ENCODE measurements at regions not wholly inside any gene's neighbourhood (a gene's known extent, or its start where the extent isn't known, plus 50 kb on each side); places are given as distances from the start of the nearest gene placed in this dataset.

DNA sequence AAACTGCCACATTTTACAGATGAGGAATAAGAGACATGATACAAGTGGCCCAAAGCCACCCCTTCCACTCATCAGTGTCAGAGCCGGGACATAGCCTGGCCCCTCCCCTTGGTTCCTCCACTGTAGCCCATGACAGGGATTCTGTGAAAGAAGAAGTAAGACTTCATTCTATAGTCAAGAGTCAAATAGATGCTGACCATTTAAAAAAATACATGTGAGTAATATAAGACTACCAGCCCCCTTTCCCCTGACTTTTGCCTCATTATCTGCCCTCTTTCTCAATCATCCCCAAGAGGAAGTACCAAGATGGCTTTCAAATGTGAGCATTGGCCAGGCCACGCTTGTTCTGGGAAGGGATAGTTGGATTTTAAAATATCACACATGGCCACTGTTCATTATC, 57.8 kb upstream of the TAB2 start:
- no peak for DNase-seq
- H3K4me1 ChIP-seq: no peaks in the 10 kb centered on the region
- peak overlapping the region in 1 of 4 donors; percentile 36 for H3K27ac ChIP-seq
- H3K9me3 ChIP-seq: no peaks in the 10 kb centered on the region
- TF ChIP-seq POLR2A (IDR thresholded peaks at IDR 0.05) (no peak), CTCF (IDR thresholded peaks at IDR 0.05) (no peak)
- H3K27me3 ChIP-seq: peaks cover 0 to 54% (median 0%) of the 10 kb centered on the region in 4 donors
- 65 to 89% methylated on average over 1 to 2 of the region's 2 CpGs for WGBS, 2 donors
- H3K4me3 ChIP-seq: no peak overlapping the region
- no peaks in the 10 kb centered on the region for H3K36me3 ChIP-seq
- intact Hi-C loops (cut with DNase I): no loop called here

DNA sequence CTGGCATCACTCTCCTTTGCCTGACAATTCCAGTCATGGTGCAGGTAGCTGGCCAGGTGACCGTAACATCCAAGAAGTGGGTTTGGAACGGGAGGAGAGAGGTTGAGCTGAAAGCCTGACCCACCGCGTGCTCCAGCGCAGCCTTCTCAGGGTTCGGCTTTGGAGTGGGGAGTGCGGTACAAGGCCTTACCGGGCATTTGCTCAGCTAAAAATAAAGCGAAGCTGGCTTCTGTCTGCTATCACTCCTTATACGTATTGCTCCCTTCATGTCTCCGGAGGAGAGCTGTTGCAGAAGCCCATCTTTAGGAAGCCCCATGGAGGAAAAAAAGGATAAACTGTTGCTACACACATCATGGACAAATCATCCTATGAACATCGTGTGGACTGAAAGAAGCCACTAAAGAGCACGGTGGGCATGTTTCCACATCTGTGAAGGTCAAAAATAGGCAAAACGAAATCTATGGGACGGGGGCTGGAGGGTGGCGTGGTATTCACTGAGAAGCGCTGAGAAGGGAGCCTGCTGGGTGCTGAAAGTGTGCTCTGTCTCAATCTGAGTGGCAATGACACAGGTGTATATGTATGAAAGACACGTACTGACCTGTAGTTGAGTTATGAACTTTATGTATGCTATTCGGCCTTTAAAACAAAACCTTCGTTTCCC, 57.2 kb upstream of the TAB2 start:
- intact Hi-C loops (cut with DNase I): no loop called here
- Histone ChIP-seq H3K27ac (peak overlapping the region in 1 of 4 donors; percentile 36), H3K27me3 (peaks cover 0 to 54% (median 0%) of the 10 kb centered on the region in 4 donors), H3K4me3 (no peak overlapping the region), H3K36me3 (no peaks in the 10 kb centered on the region), H3K4me1 (no peaks in the 10 kb centered on the region), H3K9me3 (no peaks in the 10 kb centered on the region)
- no peak for TF ChIP-seq CTCF (IDR thresholded peaks at IDR 0.05)
- no peak for TF ChIP-seq POLR2A (IDR thresholded peaks at IDR 0.05)
- WGBS, 2 donors: 93 to 96% methylated on average over 18 to 20 of the region's 20 CpGs
- no peak for DNase-seq

DNA sequence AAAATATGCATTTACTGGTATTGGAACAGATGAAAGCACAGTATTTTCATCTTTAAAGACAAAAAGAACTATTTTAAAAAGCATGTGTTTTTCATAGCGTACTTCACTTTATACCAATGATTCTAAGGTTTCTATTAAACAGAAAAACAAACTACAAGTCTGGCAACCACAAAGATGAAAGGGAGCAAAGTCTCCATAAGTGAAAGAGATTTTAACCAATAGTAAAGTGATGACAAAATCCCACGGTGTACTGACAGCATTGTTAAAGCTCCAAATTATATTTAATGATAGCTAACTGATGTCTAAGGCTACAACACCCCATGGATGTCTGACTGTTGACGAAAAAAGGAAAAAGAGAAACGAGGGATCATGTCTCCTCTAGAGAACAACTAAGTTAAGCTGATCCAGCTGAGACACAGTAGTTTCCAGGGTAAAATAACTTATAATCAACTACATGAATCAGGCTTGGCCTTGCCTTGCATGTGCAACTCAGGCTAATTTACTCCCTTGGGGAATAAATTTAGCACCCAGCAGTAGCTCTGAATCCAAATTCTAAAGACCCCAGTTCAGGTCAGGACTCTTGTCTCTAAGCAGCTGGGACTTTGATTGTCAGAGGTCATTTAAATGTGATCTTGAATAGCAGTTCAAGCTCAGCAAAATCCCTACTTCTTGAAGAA, 56.0 kb upstream of the TAB2 start:
- H3K27me3 ChIP-seq: peaks cover 0 to 62% (median 0%) of the 10 kb centered on the region in 4 donors
- H3K9me3 ChIP-seq: no peaks in the 10 kb centered on the region
- no peak overlapping the region for H3K4me3 ChIP-seq
- H3K4me1 ChIP-seq: no peaks in the 10 kb centered on the region
- no peak for DNase-seq
- H3K36me3 ChIP-seq: no peaks in the 10 kb centered on the region
- no peak overlapping the region for H3K27ac ChIP-seq
- WGBS, 2 donors: 70 to 77% methylated on average over 4 of the region's 4 CpGs
- intact Hi-C loops (cut with DNase I): no loop called here
- no peak for TF ChIP-seq POLR2A (IDR thresholded peaks at IDR 0.05)
- TF ChIP-seq CTCF (IDR thresholded peaks at IDR 0.05): no peak

- DNase-seq: no peak
- H3K4me1 ChIP-seq: no peaks in the 10 kb centered on the region
- WGBS, 2 donors: 92 to 93% methylated on average over 2 of the region's 2 CpGs
- no peaks in the 10 kb centered on the region for H3K36me3 ChIP-seq
- TF ChIP-seq CTCF (IDR thresholded peaks at IDR 0.05): no peak
- no peak for TF ChIP-seq POLR2A (IDR thresholded peaks at IDR 0.05)
- intact Hi-C loops (cut with DNase I): no loop called here
- peaks cover 0 to 61% (median 0%) of the 10 kb centered on the region in 4 donors for H3K27me3 ChIP-seq
- no peak overlapping the region for H3K4me3 ChIP-seq
- no peak overlapping the region for H3K27ac ChIP-seq
- H3K9me3 ChIP-seq: no peaks in the 10 kb centered on the region
Measured at GRCh38 chr6:149263321-149263720, 54.2 kb upstream of the TAB2 start.

- no peaks in the 10 kb centered on the region for H3K36me3 ChIP-seq
- TF ChIP-seq POLR2A (IDR thresholded peaks at IDR 0.05) (no peak), CTCF (IDR thresholded peaks at IDR 0.05) (no peak)
- H3K27ac ChIP-seq: no peak overlapping the region
- WGBS, 2 donors: 58 to 86% methylated on average over 4 to 5 of the region's 5 CpGs
- no peak overlapping the region for H3K4me3 ChIP-seq
- intact Hi-C loops (cut with DNase I): no loop called here
- H3K9me3 ChIP-seq: no peaks in the 10 kb centered on the region
- no peak for DNase-seq
- no peaks in the 10 kb centered on the region for H3K4me1 ChIP-seq
- peaks cover 0 to 66% (median 0%) of the 10 kb centered on the region in 4 donors for H3K27me3 ChIP-seq
Measured at GRCh38 chr6:149264629-149265028, 52.9 kb upstream of the TAB2 start.
